Neural cell (in vitro differentiated cells): ENCODE measurements at regions not wholly inside any gene's neighbourhood (a gene's known extent, or its start where the extent isn't known, plus 50 kb on each side); places are given as distances from the start of the nearest gene placed in this dataset.

Source experiments
- EP300 ChIP-seq: fragments of 450-650 bp; conservative IDR thresholded peaks from 2 replicates; pipeline ENCODE4 v1.6.1; 2014; ENCODE audit warnings: antibody characterized with exemption, mild to moderate bottlenecking, moderate library complexity; ENCODE audit not compliant: poor library complexity, severe bottlenecking
- EZH2 ChIP-seq: fragments of 200-600, 300-800 bp; shearing (Covaris generic), sonication (generic); IDR thresholded peaks from 2 replicates; pipeline ENCODE4 v1.6.1; 2014; ENCODE audit warnings: antibody characterized with exemption, low read length, borderline replicate concordance, mild to moderate bottlenecking; ENCODE audit not compliant: insufficient read depth, poor library complexity, severe bottlenecking
- MXI1 ChIP-seq: fragments of 450-650 bp; conservative IDR thresholded peaks from 2 replicates; pipeline ENCODE4 v1.6.1; 2014; ENCODE audit warnings: antibody characterized with exemption, mild to moderate bottlenecking; ENCODE audit not compliant: poor library complexity, severe bottlenecking
- POLR2AphosphoS5 ChIP-seq: IDR thresholded peaks from 2 replicates; pipeline ENCODE4 v1.6.1; 2012
- RAD21 ChIP-seq: fragments of 450-650 bp; conservative IDR thresholded peaks from 2 replicates; pipeline ENCODE4 v1.6.1; 2014; ENCODE audit warnings: antibody characterized with exemption, mild to moderate bottlenecking, moderate library complexity
- SMC3 ChIP-seq: fragments of 450-650 bp; conservative IDR thresholded peaks from 2 replicates; pipeline ENCODE4 v1.6.1; 2014; ENCODE audit warnings: antibody characterized with exemption, mild to moderate bottlenecking, moderate library complexity; ENCODE audit not compliant: poor library complexity
- TAF1 ChIP-seq: IDR thresholded peaks from 2 replicates; pipeline ENCODE4 v1.6.1; 2012; ENCODE audit warnings: low read depth
- TF ChIP-seq, protein P1 (sequence below): fragments of 450-650 bp; IDR thresholded peaks from 2 replicates; pipeline ENCODE4 v1.5.1; 2014; ENCODE audit warnings: antibody characterized with exemption, mild to moderate bottlenecking, moderate library complexity; ENCODE audit not compliant: poor library complexity, severe bottlenecking
- TF ChIP-seq, protein P2 (sequence below): IDR thresholded peaks from 2 replicates; pipeline ENCODE4 v1.6.1; 2012; ENCODE audit warnings: borderline replicate concordance

DNA sequence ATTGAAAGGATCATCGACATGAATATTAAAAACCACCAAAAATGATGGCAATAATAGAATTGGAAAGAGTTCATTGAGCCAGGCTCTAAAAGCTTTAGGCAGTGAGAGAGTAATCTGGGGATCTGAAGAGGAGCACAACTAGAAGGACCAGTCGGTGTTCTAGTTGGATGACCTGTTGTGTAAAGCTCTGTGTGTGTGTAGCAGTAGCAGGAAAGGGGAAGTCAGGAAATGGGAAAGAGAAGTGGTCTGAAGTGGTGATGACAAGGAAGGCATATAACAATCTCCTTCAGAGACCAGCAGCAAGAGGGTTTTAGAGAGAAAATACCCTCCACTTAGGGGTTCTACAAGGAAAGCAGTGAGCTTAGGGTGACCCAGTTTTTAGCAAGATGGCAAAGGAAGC is 539.2 kb downstream of the HTR7 start:
- no peak for TF ChIP-seq POLR2AphosphoS5
- TF ChIP-seq, protein P1, sequence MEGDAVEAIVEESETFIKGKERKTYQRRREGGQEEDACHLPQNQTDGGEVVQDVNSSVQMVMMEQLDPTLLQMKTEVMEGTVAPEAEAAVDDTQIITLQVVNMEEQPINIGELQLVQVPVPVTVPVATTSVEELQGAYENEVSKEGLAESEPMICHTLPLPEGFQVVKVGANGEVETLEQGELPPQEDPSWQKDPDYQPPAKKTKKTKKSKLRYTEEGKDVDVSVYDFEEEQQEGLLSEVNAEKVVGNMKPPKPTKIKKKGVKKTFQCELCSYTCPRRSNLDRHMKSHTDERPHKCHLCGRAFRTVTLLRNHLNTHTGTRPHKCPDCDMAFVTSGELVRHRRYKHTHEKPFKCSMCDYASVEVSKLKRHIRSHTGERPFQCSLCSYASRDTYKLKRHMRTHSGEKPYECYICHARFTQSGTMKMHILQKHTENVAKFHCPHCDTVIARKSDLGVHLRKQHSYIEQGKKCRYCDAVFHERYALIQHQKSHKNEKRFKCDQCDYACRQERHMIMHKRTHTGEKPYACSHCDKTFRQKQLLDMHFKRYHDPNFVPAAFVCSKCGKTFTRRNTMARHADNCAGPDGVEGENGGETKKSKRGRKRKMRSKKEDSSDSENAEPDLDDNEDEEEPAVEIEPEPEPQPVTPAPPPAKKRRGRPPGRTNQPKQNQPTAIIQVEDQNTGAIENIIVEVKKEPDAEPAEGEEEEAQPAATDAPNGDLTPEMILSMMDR = no peak
- TF ChIP-seq RAD21 = no peak
- TF ChIP-seq TAF1 = no peak
- no peak for TF ChIP-seq EZH2
- TF ChIP-seq MXI1 = no peak
- no peak for TF ChIP-seq EP300
- TF ChIP-seq, protein P2, sequence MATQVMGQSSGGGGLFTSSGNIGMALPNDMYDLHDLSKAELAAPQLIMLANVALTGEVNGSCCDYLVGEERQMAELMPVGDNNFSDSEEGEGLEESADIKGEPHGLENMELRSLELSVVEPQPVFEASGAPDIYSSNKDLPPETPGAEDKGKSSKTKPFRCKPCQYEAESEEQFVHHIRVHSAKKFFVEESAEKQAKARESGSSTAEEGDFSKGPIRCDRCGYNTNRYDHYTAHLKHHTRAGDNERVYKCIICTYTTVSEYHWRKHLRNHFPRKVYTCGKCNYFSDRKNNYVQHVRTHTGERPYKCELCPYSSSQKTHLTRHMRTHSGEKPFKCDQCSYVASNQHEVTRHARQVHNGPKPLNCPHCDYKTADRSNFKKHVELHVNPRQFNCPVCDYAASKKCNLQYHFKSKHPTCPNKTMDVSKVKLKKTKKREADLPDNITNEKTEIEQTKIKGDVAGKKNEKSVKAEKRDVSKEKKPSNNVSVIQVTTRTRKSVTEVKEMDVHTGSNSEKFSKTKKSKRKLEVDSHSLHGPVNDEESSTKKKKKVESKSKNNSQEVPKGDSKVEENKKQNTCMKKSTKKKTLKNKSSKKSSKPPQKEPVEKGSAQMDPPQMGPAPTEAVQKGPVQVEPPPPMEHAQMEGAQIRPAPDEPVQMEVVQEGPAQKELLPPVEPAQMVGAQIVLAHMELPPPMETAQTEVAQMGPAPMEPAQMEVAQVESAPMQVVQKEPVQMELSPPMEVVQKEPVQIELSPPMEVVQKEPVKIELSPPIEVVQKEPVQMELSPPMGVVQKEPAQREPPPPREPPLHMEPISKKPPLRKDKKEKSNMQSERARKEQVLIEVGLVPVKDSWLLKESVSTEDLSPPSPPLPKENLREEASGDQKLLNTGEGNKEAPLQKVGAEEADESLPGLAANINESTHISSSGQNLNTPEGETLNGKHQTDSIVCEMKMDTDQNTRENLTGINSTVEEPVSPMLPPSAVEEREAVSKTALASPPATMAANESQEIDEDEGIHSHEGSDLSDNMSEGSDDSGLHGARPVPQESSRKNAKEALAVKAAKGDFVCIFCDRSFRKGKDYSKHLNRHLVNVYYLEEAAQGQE = no peak
- TF ChIP-seq SMC3 = no peak
